ENCODE measurements at regions not wholly inside any gene's neighbourhood (a gene's known extent, or its start where the extent isn't known, plus 50 kb on each side); places are given as distances from the start of the nearest gene placed in this dataset.

DNA sequence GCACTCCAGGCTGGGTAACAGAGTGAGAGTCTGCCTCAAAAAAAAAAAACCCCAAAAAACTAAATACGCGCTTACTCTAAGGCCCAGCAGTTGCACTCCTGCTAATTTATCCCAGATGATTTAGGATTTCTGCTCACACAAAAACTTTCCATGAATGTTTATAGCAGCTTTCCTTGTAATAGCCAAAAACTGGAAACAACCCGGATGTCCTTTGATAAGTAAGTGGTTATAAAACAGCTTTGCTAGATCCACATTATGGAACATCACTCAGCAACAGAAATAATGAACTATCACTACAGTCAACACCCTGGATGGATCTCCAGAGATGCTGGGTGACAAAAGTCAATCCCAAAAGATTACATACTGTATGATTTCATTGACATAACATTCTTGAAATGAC is 220.4 kb upstream of the JARID2 start:
- H3K27ac Mint-ChIP-seq = no peak overlapping the region
- DNase-seq (ENCODE audit: low spot score, unreplicated experiment) = no peak
- peaks cover 9% of the 10 kb centered on the region for H3K4me1 Mint-ChIP-seq (ENCODE audit: low read depth)
- H3K4me3 Mint-ChIP-seq (ENCODE audit: low read depth) = no peak overlapping the region
- no peak for TF ChIP-seq CTCF (IDR thresholded peaks at IDR 0.05; ENCODE audit: unreplicated experiment)
- no peaks in the 10 kb centered on the region for H3K36me3 Mint-ChIP-seq (ENCODE audit: insufficient read depth)
- H3K9me3 Mint-ChIP-seq (ENCODE audit: low read depth) = no peaks in the 10 kb centered on the region
- H3K27me3 Mint-ChIP-seq = peaks cover 8% of the 10 kb centered on the region

- DNase-seq (ENCODE audit: low spot score, unreplicated experiment) = no peak
- Mint-ChIP-seq H3K36me3 (ENCODE audit: insufficient read depth) (no peaks in the 10 kb centered on the region), H3K27ac (peak overlapping the region; percentile 83), H3K4me3 (ENCODE audit: low read depth) (no peak overlapping the region), H3K27me3 (no peaks in the 10 kb centered on the region), H3K4me1 (ENCODE audit: low read depth) (peaks cover 12% of the 10 kb centered on the region), H3K9me3 (ENCODE audit: low read depth) (no peaks in the 10 kb centered on the region)
- TF ChIP-seq CTCF (IDR thresholded peaks at IDR 0.05; ENCODE audit: unreplicated experiment) = no peak
These were observed 219.0 kb upstream of the JARID2 start for GRCh38 chr6:15026832-15027231.

DNA sequence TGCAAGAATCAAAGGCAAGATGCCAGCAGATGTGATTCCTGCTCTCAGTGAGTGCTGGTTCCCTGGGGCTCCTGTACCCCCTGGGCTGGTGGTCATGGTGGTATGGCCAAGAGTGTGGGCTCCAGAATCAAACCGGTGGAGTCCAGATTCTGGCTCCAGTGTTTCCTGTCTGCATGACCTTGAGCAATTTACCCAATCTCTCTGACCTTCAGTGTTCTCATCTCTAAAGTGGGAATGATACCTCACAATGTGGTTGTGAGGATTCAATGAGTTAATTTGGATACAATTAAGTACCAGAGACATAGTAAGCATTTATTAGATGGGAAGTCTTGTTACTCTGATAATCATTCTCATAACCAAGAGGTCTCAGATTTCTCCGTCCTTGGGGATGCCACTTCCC is 218.4 kb upstream of the JARID2 start:
- no peak for TF ChIP-seq CTCF (IDR thresholded peaks at IDR 0.05; ENCODE audit: unreplicated experiment)
- H3K27ac Mint-ChIP-seq = no peak overlapping the region
- H3K9me3 Mint-ChIP-seq (ENCODE audit: low read depth) = no peaks in the 10 kb centered on the region
- no peak overlapping the region for H3K4me3 Mint-ChIP-seq (ENCODE audit: low read depth)
- no peaks in the 10 kb centered on the region for H3K36me3 Mint-ChIP-seq (ENCODE audit: insufficient read depth)
- H3K27me3 Mint-ChIP-seq = no peaks in the 10 kb centered on the region
- peaks cover 12% of the 10 kb centered on the region for H3K4me1 Mint-ChIP-seq (ENCODE audit: low read depth)
- DNase-seq (ENCODE audit: low spot score, unreplicated experiment) = no peak

DNA sequence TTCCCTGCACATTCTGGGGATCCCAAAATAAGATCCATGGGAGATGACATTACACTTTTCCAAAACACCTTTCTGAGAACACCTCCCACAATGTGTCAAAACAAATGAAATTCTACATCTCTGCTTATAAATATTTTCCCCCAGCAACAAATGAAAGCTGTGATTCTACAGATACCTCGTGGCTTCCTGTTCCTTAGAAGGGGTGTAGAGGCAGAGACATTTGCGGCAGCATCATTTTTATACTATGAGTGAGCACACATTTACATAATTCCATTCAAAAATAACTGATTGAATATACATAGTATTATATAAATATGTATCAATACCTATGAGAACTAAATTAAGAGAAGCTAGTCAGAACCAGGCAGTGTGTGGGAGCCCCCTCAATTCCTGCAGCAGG is 213.9 kb upstream of the JARID2 start:
- H3K4me1 Mint-ChIP-seq (ENCODE audit: low read depth) = peaks cover 14% of the 10 kb centered on the region
- no peak overlapping the region for H3K27ac Mint-ChIP-seq
- no peaks in the 10 kb centered on the region for H3K9me3 Mint-ChIP-seq (ENCODE audit: low read depth)
- no peaks in the 10 kb centered on the region for H3K27me3 Mint-ChIP-seq
- no peaks in the 10 kb centered on the region for H3K36me3 Mint-ChIP-seq (ENCODE audit: insufficient read depth)
- TF ChIP-seq CTCF (IDR thresholded peaks at IDR 0.05; ENCODE audit: unreplicated experiment) = no peak
- no peak for DNase-seq (ENCODE audit: low spot score, unreplicated experiment)
- no peak overlapping the region for H3K4me3 Mint-ChIP-seq (ENCODE audit: low read depth)

DNA sequence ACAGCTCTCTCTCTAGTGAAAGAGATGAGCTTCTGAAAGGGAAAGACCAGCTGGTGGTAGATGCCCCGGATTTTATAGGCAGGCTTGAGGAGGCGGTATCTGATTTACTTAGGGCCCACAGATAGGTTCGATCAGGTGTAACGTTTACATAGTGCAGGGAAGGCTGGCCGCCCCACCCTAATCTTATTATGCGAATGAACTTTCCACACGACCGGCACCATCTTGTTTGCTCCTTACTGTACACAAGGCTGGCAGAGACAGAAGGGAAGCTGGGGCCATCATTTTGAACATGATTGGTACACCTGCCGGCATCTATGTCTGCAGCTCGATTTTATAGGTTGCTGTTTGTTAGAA is 212.0 kb upstream of the JARID2 start:
- no peaks in the 10 kb centered on the region for H3K36me3 Mint-ChIP-seq (ENCODE audit: insufficient read depth)
- H3K9me3 Mint-ChIP-seq (ENCODE audit: low read depth) = no peaks in the 10 kb centered on the region
- no peak for DNase-seq (ENCODE audit: low spot score, unreplicated experiment)
- H3K27me3 Mint-ChIP-seq = no peaks in the 10 kb centered on the region
- H3K4me3 Mint-ChIP-seq (ENCODE audit: low read depth) = no peak overlapping the region
- no peak for TF ChIP-seq CTCF (IDR thresholded peaks at IDR 0.05; ENCODE audit: unreplicated experiment)
- H3K4me1 Mint-ChIP-seq (ENCODE audit: low read depth) = peaks cover 12% of the 10 kb centered on the region
- no peak overlapping the region for H3K27ac Mint-ChIP-seq

Data from progenitor cell of endocrine pancreas (in vitro differentiated cells).